GM18519 (cell line): ENCODE measurements at regions not wholly inside any gene's neighbourhood (a gene's known extent, or its start where the extent isn't known, plus 50 kb on each side); places are given as distances from the start of the nearest gene placed in this dataset.

Experiments used
- ATAC-seq: cut with Tn5 transposase; IDR thresholded peaks from one replicate; pipeline ENCODE4 v1.9.1; 2021; ENCODE audit warnings: mild to moderate bottlenecking, moderate library complexity; ENCODE audit not compliant: unreplicated experiment, low FRiP score

- ATAC-seq, result no peak
Observed at GRCh38 chr4:161008527-161008926, 1155.3 kb downstream of the FSTL5 start.

GRCh38 chr4:161010227-161010626 is 1153.6 kb downstream of the FSTL5 start:
- ATAC-seq, result no peak
